Breast epithelium (tissue), 3 donors: ENCODE measurements at regions not wholly inside any gene's neighbourhood (a gene's known extent, or its start where the extent isn't known, plus 50 kb on each side); places are given as distances from the start of the nearest gene placed in this dataset.

Source experiments
- CTCF ChIP-seq, 3 donors: fragments of 450-650 bp; IDR thresholded peaks; one replicate each; pipeline ENCODE4 v1.5.1; 2016 to 2017; ENCODE audit warnings: antibody characterized with exemption in 3 of 3, mild to moderate bottlenecking in 3 of 3, moderate library complexity in 3 of 3
- POLR2A ChIP-seq: fragments of 450-650 bp; IDR thresholded peaks from one replicate; pipeline ENCODE4 v1.6.1; 2016; ENCODE audit warnings: antibody characterized with exemption, mild to moderate bottlenecking, moderate library complexity

- no peak for TF ChIP-seq CTCF (IDR thresholded peaks at IDR 0.05)
- TF ChIP-seq POLR2A: no peak
These were observed 246.1 kb downstream of the FBXO15 start for GRCh38 chr18:73901566-73901965.
